HG02610 (cell line): ENCODE measurements at regions not wholly inside any gene's neighbourhood (a gene's known extent, or its start where the extent isn't known, plus 50 kb on each side); places are given as distances from the start of the nearest gene placed in this dataset.

Experiments
- ATAC-seq: cut with Tn5 transposase; IDR thresholded peaks from one replicate; pipeline ENCODE4 v1.9.1; 2021; ENCODE audit warnings: mild to moderate bottlenecking, moderate library complexity; ENCODE audit not compliant: unreplicated experiment

DNA sequence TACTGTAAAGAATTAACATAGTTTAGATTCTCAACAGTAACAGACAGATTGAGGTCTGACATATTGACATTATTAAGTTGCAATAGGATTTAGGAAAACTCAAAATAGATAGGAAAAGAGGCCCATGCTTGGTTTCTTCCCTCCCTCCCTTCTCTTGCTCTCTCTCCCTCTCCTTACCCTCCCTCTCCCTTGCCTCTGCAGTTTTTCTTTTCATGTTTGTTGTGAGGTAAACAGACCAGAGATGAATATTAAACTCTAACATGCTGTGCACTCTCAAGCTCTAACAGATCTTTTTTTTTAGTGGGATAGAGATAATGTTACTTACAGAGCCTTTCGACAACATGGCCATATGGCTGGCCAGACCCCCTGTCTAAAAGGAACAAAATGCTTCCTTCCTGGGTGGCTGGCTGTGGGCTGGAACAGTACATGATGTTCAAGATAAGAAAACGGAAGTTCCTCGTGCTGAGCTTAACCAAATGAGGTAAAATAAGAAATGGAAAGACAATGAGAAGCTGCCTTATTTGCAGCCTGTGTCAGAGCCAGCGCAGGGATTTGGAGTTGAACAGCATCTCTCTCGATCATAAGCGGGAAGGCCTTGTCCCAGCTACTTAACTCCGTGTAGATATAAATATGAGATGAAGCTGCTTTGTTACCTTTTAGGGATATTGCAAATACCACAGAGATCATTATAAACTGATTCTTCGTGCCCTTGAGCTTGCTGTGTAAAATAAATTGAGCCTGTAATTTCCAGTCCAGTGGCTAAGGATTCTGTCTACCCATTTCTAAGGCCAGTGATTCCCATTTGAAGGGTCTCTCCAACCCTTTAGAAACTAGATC is 391.9 kb upstream of the NPVF start:
- ATAC-seq, result no peak

- no peak for ATAC-seq
Measured at GRCh38 chr7:25621993-25622392, 393.7 kb upstream of the NPVF start.

- no peak for ATAC-seq
Measured at GRCh38 chr7:25622695-25623094, 394.4 kb upstream of the NPVF start.

DNA sequence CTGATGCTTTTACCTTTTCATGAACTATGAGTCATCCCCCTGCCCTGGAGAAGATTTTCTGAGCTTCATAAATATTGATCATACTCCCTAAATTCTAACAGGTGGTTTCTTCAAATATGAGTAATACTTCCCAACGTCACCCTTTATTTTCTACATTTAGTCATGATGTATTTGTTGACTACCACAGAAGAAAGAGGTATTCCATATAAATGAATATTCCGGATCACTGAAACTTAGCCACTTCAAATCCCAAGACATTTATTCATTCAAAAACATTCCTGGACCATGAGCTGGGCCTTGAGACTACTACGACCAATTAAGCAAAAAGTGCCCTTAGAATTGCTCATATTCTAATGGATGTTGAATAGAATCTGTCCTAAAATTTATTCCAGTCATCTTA is 395.8 kb upstream of the NPVF start:
- no peak for ATAC-seq

GRCh38 chr7:25624833-25625232 is 396.5 kb upstream of the NPVF start:
- ATAC-seq, result no peak

- no peak for ATAC-seq
Measured at GRCh38 chr7:25625306-25625992, 397.2 kb upstream of the NPVF start.

- ATAC-seq, result no peak
Measured at GRCh38 chr7:25626451-25627131, 398.3 kb upstream of the NPVF start.

DNA sequence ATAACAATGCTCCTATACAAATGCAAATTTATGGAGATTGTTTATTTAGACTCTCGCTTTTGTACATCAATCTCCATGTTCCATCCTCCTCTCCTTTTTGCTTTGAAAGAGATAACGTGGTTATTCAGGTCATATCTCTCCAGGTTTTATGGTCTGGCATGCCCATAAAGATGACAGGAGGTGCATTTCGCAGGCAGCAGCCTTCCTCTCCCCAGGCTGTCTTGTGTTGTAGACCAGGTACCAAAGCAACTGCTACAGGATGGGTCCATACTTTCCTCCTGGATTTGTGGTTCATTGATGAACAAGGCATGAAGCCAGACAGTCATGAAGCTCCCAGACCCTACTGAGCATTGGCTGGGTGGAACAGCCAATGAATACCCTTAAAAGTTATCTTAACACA is 400.2 kb upstream of the NPVF start:
- ATAC-seq, result no peak

DNA sequence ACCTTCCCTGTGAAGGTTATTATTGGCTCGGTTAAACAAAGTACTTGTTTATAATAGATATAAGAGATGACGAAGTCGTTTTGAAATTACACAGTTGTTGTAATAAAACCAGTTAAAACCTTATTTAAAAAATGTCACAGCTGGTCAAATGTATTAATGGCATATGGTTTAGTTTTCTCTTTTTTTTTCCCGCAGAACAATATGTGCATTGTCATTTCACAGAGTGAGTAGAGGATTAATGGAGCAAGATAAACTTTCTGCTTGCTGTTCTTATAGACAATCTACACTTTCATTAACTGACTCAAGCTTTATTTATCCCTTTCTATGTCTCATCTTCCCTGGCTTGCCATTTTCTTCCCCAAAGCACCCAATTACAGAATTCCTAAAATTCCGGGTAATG is 404.3 kb upstream of the NPVF start:
- no peak for ATAC-seq

DNA sequence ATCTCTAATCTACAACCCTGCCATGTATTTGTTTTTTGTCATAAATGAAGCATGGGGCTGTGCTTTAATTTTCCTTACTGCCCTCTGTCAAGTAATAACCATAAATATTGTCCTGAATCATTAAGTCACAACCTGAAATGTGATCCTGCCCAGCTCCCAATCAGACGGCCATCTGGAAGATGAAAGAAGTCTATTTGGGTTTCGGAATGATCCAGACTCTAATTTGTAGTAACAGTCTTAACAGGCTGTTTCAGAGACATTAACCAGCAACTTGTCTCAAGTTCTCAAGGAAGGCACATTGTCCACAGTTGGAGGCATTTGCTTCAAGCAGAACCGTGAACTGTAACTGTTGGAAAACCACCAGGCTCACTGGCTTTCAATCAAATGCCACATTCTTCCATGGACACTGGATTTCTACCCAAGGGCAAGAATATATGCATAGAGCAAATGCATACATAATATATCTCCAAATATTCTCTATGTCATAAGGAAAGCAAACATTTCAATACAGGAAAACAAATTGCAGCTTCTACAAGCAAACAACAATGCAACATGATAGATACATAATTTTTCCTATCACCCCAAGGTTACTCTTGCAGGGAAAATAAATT is 405.2 kb upstream of the NPVF start:
- no peak for ATAC-seq

DNA sequence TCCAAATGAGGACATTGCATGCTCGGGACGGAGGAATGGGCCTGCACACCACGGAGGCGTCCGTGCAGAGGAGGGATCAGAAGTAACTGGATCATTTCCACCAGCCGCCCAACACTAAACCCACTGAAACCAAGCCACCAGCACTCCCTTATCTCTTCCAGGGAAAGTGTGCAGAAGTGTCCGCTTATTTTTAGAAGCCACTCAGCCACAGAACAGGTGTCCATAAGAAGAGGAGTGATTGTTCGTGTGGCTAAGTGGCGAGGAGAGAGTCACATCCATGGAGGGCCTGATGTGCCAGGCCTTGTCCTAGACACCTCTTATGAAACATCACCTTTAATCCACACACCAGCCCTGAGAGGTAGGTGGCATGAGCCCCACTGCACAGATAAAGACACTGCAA is 407.9 kb upstream of the NPVF start:
- ATAC-seq, result no peak

DNA sequence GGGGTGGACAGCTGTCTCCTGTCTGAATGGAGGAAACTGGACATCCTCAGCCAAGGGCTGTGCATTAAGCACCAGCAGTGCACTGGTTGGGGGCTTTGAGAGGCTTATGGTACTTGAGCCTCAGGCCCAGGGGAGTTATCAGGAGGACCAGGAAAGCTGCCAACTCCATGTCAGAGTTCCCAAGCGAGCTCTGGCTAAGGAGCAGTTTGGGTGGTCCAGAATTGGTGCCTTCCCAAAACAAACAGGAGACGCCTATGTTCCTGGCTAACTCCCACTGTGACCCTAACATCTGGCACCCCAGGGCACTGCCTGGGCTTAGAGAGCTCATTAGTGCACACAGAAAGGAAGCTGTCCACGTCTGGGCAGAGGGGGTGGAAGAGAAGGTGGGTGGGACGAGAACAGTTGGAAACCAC is 408.6 kb upstream of the NPVF start:
- no peak for ATAC-seq

DNA sequence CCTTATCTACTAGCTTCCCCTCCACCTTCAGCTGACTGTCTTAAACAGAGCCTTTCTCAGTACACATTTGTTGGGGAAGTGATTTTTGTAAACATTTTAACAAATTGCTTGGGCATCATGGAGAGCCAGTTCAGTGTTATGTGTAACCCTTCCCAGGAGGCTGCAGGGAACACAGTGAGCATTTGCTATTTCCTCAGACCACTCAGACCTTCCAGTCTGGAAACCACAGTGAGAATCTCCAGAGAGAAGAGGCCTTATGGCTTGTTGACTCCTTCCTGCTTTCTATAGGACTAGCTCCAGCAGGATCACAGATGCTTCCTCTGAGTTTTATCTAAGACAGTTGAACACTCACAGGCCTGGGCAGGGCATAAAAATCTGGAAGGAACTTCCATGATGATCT is 409.8 kb upstream of the NPVF start:
- ATAC-seq, result no peak

GRCh38 chr7:25638590-25639244 is 410.4 kb upstream of the NPVF start:
- no peak for ATAC-seq

- no peak for ATAC-seq
Measured at GRCh38 chr7:25642849-25643248, 414.6 kb upstream of the NPVF start.

DNA sequence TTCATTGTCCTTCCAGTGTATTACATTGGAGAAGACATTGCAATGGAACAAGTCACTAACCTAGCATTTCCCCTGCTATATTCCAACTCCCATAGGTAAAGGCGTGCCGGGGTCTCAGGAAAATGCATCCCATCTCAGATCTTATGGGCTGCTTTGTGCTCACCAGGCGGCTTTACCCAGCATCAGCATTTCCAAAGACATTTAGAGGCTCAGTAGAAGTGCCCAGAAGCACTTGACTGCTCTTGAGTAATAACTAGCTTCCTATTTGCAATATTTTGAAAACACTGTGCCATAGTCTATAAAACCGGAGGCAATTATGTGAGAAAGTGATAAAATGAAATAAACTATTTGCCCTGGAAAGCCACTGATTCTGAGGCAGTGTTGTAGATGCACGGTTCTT is 415.0 kb upstream of the NPVF start:
- no peak for ATAC-seq

GRCh38 chr7:25643770-25644394 is 415.6 kb upstream of the NPVF start:
- no peak for ATAC-seq

GRCh38 chr7:25646726-25647413 is 418.6 kb upstream of the NPVF start:
- no peak for ATAC-seq

GRCh38 chr7:25647872-25648271 is 419.6 kb upstream of the NPVF start:
- no peak for ATAC-seq

- no peak for ATAC-seq
Measured at GRCh38 chr7:25652366-25652765, 424.1 kb upstream of the NPVF start.
